Psoas muscle (tissue), 7 donors: ENCODE measurements at regions not wholly inside any gene's neighbourhood (a gene's known extent, or its start where the extent isn't known, plus 50 kb on each side); places are given as distances from the start of the nearest gene placed in this dataset.

Experiments used
- ATAC-seq, 4 donors: fragments of 200-7000 bp; cut with Tn5 transposase; one replicate each; pipeline ENCODE4 v1.9.1; 2020; ENCODE audit warnings: moderate library complexity in 3 of 4, mild to moderate bottlenecking in 2 of 4
- DNase-seq, 2 donors: peaks; one replicate each; pipeline ENCODE4 v3.0.0-alpha.2; 2020
- H3K27ac ChIP-seq: fragments of 200-600 bp; one replicate; pipeline ENCODE4 v1.8.0; 2022
- H3K27me3 ChIP-seq, 3 donors: fragments of 200-600 bp in 1 of 3; one replicate each; pipeline versions ENCODE4 v1.6.1 to v1.8.0; 2013 to 2022; ENCODE audit warnings: low read length in 2 of 3, mild to moderate bottlenecking in 2 of 3, moderate library complexity in 1 of 3; ENCODE audit not compliant: insufficient read depth in 3 of 3
- H3K36me3 ChIP-seq, 2 donors: fragments of 200-600 bp in 1 of 2; one replicate each; pipeline versions ENCODE4 v1.6.1 to v1.8.0; 2013 to 2022; ENCODE audit warnings: low read depth in 1 of 2, mild to moderate bottlenecking in 1 of 2, moderate library complexity in 1 of 2; ENCODE audit not compliant: insufficient read depth in 1 of 2
- H3K4me1 ChIP-seq: fragments of 200-600 bp; one replicate; pipeline ENCODE4 v1.8.0; 2022
- H3K4me3 ChIP-seq: fragments of 200-600 bp; one replicate; pipeline ENCODE4 v1.8.0; 2022; ENCODE audit warnings: mild to moderate bottlenecking
- H3K9me3 ChIP-seq: fragments of 200-600 bp; one replicate; pipeline ENCODE4 v1.8.0; 2022
- WGBS, 3 donors: extraction: QIAGEN DNeasy Blood & Tissue Kit; methylation state at CpG; one replicate each; pipeline versions ENCODE4 v1.1.6 to v1.1.7; 2013; 5-methylcytosine and 5-hydroxymethylcytosine counted together
- intact Hi-C, 2 donors: fragments of 100-400 bp; cut with DNase I; formaldehyde crosslinking; loops; one replicate each; pipeline versions ENCODE4 v1.11.0 to v1.14.2; 2022
- TF ChIP-seq, protein P1 (sequence below): fragments of 200-600 bp; IDR thresholded peaks from one replicate; pipeline ENCODE4 v1.8.0; 2022; ENCODE audit warnings: antibody characterized with exemption
- donor health status: healthy with polysubstance abuse.
- donor health status: DM: no; HTN: no; CAD: no; lungs with moderate emphysema.
- donor health status: Bipolar disorder and iron deficiency.
- donor health status: healthy.
- donor health status: DM: yes; HTN: yes; CAD: no.
- donor health status: DM: no; HTN: no; CAD: no.
- donor health status: DM: yes; HTN: yes; CAD: no.

DNA sequence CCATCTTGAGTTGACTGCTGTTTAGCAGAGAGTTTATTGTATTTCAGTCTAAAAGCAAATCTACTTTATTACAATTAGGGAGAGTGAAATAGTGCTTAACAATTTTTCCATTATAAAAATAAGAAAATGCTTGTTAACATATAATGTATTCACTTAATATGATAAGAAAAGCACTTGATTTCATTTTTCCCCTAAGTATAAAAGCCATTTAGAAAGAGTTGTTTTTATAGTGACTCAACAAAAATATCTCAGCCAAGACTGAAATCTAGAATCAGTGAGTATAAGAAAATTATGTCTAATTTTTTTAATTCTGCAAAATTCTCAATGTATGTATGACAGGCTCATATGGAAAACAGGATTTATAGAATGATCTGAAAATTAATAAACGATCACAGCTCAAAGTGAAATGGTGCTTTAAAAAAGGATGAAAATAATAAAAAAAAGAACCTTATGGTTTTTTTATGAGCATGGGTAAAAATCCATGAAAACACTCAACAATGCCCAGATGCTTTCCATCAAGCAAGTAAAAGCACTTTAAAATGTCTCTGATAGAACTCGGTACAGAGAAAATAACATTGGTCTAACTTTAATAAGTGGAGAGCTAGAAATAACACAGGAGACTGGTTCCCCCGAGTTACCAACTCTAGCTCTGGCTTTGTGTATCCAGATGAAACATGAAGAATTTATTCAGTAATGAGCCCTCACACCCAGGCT lies 1057.8 kb upstream of the WWC1 start:
- H3K27ac ChIP-seq = no peak overlapping the region
- no peak for ATAC-seq
- intact Hi-C loops = no loop called here
- no peaks in the 10 kb centered on the region for H3K27me3 ChIP-seq
- TF ChIP-seq, protein P1, sequence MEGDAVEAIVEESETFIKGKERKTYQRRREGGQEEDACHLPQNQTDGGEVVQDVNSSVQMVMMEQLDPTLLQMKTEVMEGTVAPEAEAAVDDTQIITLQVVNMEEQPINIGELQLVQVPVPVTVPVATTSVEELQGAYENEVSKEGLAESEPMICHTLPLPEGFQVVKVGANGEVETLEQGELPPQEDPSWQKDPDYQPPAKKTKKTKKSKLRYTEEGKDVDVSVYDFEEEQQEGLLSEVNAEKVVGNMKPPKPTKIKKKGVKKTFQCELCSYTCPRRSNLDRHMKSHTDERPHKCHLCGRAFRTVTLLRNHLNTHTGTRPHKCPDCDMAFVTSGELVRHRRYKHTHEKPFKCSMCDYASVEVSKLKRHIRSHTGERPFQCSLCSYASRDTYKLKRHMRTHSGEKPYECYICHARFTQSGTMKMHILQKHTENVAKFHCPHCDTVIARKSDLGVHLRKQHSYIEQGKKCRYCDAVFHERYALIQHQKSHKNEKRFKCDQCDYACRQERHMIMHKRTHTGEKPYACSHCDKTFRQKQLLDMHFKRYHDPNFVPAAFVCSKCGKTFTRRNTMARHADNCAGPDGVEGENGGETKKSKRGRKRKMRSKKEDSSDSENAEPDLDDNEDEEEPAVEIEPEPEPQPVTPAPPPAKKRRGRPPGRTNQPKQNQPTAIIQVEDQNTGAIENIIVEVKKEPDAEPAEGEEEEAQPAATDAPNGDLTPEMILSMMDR = no peak
- H3K4me3 ChIP-seq = no peak overlapping the region
- H3K4me1 ChIP-seq = no peaks in the 10 kb centered on the region
- H3K9me3 ChIP-seq = no peaks in the 10 kb centered on the region
- no peaks in the 10 kb centered on the region for H3K36me3 ChIP-seq
- WGBS, 3 donors = 70 to 76% (median 75%) methylated on average over 3 of the region's 3 CpGs
- DNase-seq = no peak

DNA sequence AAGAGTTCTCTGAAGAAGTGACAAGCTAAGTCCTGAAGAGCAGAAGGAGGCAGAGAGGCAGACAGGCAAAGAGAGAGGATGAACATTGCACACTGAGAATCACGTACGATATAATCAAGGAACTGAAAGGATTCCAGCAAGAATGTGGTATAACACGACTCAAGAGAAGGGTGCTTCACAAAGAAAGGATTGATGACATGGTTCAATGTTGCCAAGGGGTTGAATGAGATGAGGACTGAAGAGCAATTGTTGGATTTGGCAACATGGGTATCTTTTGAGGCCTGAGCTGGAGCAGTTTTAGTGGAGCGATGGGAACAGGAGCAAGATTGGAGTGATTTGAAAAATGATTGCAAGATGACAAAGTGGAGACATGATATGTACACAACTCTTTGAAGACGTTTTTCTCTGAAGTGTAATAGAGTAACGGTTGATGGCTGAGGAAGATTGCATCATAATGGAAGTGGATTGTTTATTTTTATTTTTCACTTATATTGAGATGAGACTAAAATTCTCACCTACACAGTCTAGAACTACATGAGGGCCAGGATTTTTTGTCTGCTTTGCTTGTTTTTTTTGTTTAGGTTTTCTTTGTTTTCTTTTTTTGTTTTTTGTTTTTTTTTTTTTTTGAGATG lies 1049.9 kb upstream of the WWC1 start:
- TF ChIP-seq, protein P1 = no peak
- no peak for ATAC-seq
- WGBS, 3 donors = 78 to 83% (median 79%) methylated on average over 6 of the region's 6 CpGs
- H3K4me3 ChIP-seq = no peak overlapping the region
- intact Hi-C loops = no loop called here
- no peaks in the 10 kb centered on the region for H3K27me3 ChIP-seq
- no peaks in the 10 kb centered on the region for H3K36me3 ChIP-seq
- DNase-seq = no peak
- H3K27ac ChIP-seq = no peak overlapping the region
- H3K4me1 ChIP-seq = no peaks in the 10 kb centered on the region
- H3K9me3 ChIP-seq = no peaks in the 10 kb centered on the region

DNA sequence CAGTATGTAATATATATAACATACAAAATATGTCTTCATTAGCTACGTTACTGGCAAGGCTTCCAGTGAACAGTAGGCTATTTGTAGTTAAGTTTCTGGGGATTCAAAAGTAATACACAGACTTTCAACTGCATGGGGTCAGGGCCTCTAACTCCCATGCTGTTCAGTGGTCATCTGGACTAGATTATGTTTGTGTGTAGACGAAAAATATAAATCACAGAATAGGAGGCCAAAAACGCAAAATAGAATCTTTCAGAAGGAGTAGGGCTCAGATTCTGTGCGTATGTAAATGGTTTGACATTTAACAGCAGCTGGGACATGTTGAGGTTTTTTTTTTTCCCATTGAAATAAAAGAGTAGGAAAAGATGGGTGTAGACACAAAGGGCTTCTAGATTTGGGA lies 1048.7 kb upstream of the WWC1 start:
- Histone ChIP-seq H3K27ac (no peak overlapping the region), H3K4me3 (no peak overlapping the region), H3K36me3 (no peaks in the 10 kb centered on the region), H3K9me3 (no peaks in the 10 kb centered on the region), H3K27me3 (no peaks in the 10 kb centered on the region), H3K4me1 (no peaks in the 10 kb centered on the region)
- ATAC-seq (no peak), DNase-seq (no peak)
- WGBS, 3 donors = 50 to 60% (median 54%) methylated on average over 4 of the region's 4 CpGs
- TF ChIP-seq, protein P1 = no peak
- intact Hi-C loops = no loop called here

- ATAC-seq (no peak), DNase-seq (no peak)
- no peak overlapping the region for H3K27ac ChIP-seq
- whole genome bisulfite sequencing, 3 donors = 70 to 95% (median 79%) methylated on average over 2 of the region's 2 CpGs
- intact Hi-C loops = no loop called here
- no peaks in the 10 kb centered on the region for H3K9me3 ChIP-seq
- H3K27me3 ChIP-seq = no peaks in the 10 kb centered on the region
- H3K36me3 ChIP-seq = no peaks in the 10 kb centered on the region
- no peak overlapping the region for H3K4me3 ChIP-seq
- TF ChIP-seq, protein P1 = no peak
- no peaks in the 10 kb centered on the region for H3K4me1 ChIP-seq
Measured at GRCh38 chr5:167243463-167243862, 1048.0 kb upstream of the WWC1 start.
